Stimulated activated naive CD8-positive, alpha-beta T cell treated with anti-CD3 and anti-CD28 coated beads, Interleukin-15, Interleukin-2, amounts not matched to agents 100 U/mL and 50 U/mL, for 24 hours (primary cell): ENCODE measurements at regions not wholly inside any gene's neighbourhood (a gene's known extent, or its start where the extent isn't known, plus 50 kb on each side); places are given as distances from the start of the nearest gene placed in this dataset.

ENCODE experiments used
- ATAC-seq: fragments of 150-1000 bp; cut with Tn5 transposase; one replicate; pipeline ENCODE4 v1.10.0; 2021
- DNase-seq: peaks from one replicate; pipeline ENCODE4 v3.0.0; 2021

DNA sequence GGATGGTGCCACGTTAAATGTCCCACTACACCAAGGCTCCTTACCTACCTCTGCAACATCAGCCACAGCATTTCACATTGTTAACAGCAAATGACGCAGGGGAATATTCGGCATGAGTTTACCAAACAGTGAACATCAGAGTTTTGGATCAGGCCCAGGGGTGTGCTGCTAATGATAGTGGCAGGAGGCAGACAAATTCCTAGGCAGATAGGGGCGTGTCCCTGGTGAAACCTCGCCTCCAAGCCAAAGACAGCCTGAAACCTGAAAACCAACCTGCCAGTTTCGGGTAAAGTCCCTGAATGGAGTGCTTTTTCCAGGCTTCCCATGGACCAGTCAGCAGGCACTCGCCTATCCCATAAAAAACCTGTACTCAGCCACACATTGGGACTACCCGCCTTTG lies 133.6 kb downstream of the SH3BGRL2 start:
- DNase-seq (no peak), ATAC-seq (no peak)

DNA sequence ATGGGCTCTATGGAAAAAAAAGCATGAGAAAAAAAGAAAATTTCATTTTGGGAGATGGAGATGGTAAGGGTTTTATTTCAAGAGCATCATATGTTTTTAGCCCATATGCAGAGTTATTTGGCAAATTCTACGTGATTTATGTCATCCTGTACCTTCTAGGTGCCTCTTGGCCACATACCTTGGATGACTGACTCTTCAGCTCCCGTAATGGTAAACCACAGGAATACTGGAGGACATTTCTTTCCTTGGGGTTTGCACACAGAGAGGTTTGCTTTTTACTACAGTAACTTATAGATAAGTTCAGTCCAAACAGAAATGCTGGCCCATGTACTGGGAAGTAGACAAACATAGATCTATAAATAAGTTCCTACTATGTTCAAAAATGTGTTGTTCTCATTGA lies 132.2 kb downstream of the SH3BGRL2 start:
- DNase-seq (no peak), ATAC-seq (no peak)

GRCh38 chr6:79762370-79762769 lies 131.2 kb downstream of the SH3BGRL2 start:
- no peak for ATAC-seq
- DNase-seq, result no peak

- ATAC-seq (no peak), DNase-seq (no peak)
Measured at GRCh38 chr6:79756496-79756895, 125.4 kb downstream of the SH3BGRL2 start.

- ATAC-seq, result no peak
- DNase-seq, result no peak
Measured at GRCh38 chr6:79755967-79756366, 124.8 kb downstream of the SH3BGRL2 start.
